Thoracic aorta (tissue), 2 donors: ENCODE measurements at regions not wholly inside any gene's neighbourhood (a gene's known extent, or its start where the extent isn't known, plus 50 kb on each side); places are given as distances from the start of the nearest gene placed in this dataset.

ENCODE experiments used
- ATAC-seq: fragments of 150-250 bp; one replicate; pipeline ENCODE4 v1.8.0; 2017; ENCODE audit warnings: low read depth; ENCODE audit not compliant: insufficient number of reproducible peaks, low FRiP score
- DNase-seq: peaks from one replicate; pipeline ENCODE4 v3.0.0-alpha.2; 2020; ENCODE audit warnings: low spot score
- H3K27ac ChIP-seq, 2 donors: fragments of 200-600 bp; sonication (generic); 1 replicate in 1 of 2; 2 replicates in 1 of 2; pipeline ENCODE4 v1.5.1; 2016; ENCODE audit warnings: mild to moderate bottlenecking in 2 of 2, moderate library complexity in 2 of 2
- H3K27me3 ChIP-seq: fragments of 200-600 bp; sonication (generic); replicated peaks from 2 replicates; pipeline ENCODE4 v1.6.0; 2016; ENCODE audit warnings: mild to moderate bottlenecking; ENCODE audit not compliant: insufficient read depth
- H3K36me3 ChIP-seq: fragments of 200-600 bp; sonication (generic); one replicate; pipeline ENCODE4 v1.5.1; 2016
- H3K4me1 ChIP-seq, 2 donors: fragments of 200-600 bp; sonication (generic); 1 replicate in 1 of 2; 2 replicates in 1 of 2; pipeline versions ENCODE4 v1.5.1 to v1.6.0; 2016; ENCODE audit warnings: low read depth in 2 of 2, mild to moderate bottlenecking in 1 of 2; ENCODE audit not compliant: control insufficient read depth in 1 of 2
- H3K4me3 ChIP-seq: fragments of 200-600 bp; sonication (generic); 2 replicates; pipeline ENCODE4 v1.5.1; 2016; ENCODE audit warnings: mild to moderate bottlenecking
- H3K9me3 ChIP-seq: fragments of 200-600 bp; sonication (generic); 2 replicates; pipeline ENCODE4 v1.5.1; 2016
- TF ChIP-seq, protein P1 (sequence below): fragments of 200-600 bp; sonication (generic); IDR thresholded peaks from one replicate; pipeline ENCODE4 v1.5.1; 2019; ENCODE audit warnings: antibody characterized with exemption

DNA sequence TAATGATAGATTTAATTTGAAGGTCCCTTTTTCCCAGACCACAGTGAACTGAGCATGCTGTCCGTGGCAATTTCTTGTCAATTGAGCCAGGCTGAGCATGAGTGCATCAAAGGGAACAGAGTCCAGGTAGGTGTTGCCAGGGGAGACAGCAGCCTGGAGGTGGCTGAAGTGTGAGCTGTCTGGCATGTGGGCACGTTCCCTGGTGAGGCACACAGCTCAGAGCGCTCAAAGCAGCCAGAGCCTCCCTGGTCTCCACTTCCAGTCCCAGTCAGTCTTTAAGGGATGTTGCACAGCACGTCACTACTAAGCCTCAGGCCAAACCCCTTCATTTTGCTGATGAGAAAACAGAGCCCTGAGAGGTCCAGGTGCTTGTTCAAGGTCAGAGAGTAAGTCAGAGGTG is 251.4 kb downstream of the MATN1 start:
- no peak for ATAC-seq
- no peak for DNase-seq
- no peaks in the 10 kb centered on the region for H3K27me3 ChIP-seq
- no peak overlapping the region for H3K4me3 ChIP-seq
- no peak overlapping the region for H3K27ac ChIP-seq
- H3K9me3 ChIP-seq, result no peaks in the 10 kb centered on the region
- TF ChIP-seq, protein P1, sequence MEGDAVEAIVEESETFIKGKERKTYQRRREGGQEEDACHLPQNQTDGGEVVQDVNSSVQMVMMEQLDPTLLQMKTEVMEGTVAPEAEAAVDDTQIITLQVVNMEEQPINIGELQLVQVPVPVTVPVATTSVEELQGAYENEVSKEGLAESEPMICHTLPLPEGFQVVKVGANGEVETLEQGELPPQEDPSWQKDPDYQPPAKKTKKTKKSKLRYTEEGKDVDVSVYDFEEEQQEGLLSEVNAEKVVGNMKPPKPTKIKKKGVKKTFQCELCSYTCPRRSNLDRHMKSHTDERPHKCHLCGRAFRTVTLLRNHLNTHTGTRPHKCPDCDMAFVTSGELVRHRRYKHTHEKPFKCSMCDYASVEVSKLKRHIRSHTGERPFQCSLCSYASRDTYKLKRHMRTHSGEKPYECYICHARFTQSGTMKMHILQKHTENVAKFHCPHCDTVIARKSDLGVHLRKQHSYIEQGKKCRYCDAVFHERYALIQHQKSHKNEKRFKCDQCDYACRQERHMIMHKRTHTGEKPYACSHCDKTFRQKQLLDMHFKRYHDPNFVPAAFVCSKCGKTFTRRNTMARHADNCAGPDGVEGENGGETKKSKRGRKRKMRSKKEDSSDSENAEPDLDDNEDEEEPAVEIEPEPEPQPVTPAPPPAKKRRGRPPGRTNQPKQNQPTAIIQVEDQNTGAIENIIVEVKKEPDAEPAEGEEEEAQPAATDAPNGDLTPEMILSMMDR, result no peak
- H3K4me1 ChIP-seq, result no peaks in the 10 kb centered on the region
- no peaks in the 10 kb centered on the region for H3K36me3 ChIP-seq

DNA sequence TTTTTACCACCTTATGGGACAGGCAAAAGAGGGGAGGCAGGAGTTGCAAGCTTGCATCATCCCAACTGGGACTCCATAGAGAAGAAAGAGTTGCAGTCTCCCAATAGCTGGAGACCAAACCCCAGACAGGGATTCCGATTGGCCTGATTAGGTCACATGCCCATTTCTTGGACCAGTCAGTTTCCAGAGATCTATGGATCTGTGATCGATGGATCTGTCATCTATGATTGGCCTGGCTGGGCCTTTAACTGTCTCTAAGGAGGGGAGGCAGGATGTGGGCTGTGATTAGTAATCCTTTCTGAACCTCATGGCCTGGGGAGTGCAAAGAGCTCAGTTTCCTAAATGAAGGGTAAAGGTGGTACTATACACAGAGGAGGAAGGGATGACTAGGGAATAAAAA is 252.1 kb downstream of the MATN1 start:
- Histone ChIP-seq H3K4me1 (no peaks in the 10 kb centered on the region), H3K4me3 (no peak overlapping the region), H3K27ac (no peak overlapping the region), H3K36me3 (no peaks in the 10 kb centered on the region), H3K27me3 (no peaks in the 10 kb centered on the region), H3K9me3 (no peaks in the 10 kb centered on the region)
- DNase-seq (no peak), ATAC-seq (no peak)
- TF ChIP-seq, protein P1, result no peak

DNA sequence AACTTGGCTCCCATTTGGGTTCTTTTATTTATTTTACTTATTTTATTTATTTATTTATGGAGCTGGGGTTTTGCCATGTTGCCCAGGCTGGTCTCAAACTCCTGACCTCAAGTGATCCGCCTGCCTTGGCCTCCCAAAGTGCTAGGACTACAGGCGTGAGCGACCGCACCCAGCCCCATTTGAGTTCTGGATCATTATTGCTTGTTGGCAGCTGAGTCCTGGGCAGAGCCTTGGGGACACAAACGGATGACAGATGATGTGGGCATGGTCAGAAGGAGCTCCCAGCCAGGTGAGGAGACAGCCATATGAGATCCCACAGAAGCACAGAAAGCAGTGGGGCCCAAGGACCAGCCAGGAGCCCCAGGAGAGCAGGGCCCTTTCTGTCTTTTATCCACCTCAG is 254.0 kb downstream of the MATN1 start:
- Histone ChIP-seq H3K36me3 (no peaks in the 10 kb centered on the region), H3K4me1 (no peaks in the 10 kb centered on the region), H3K9me3 (no peaks in the 10 kb centered on the region), H3K27me3 (no peaks in the 10 kb centered on the region), H3K4me3 (no peak overlapping the region), H3K27ac (no peak overlapping the region)
- DNase-seq (no peak), ATAC-seq (no peak)
- TF ChIP-seq, protein P1, result no peak

DNA sequence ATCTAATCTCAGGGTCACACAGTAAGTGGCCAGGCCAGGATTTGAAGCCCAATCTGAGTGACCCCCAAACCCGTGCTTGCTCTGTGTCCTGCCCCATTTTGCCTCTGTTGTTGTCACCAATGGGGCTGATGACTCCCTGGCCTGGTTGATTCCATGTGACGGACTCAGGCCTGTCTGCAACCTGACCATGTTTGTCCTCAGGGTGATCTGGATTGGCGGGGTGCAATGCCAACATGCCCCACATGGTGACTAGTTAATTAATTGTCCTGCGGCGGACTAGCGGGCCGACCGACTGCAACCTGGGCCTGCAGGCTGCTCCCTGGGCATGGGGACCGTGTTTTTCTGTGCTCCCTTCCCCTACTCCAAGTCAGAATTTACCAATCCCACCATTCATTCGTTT is 256.3 kb downstream of the MATN1 start:
- no peak for DNase-seq
- H3K36me3 ChIP-seq, result no peaks in the 10 kb centered on the region
- TF ChIP-seq, protein P1, result no peak
- H3K9me3 ChIP-seq, result no peaks in the 10 kb centered on the region
- no peaks in the 10 kb centered on the region for H3K27me3 ChIP-seq
- no peaks in the 10 kb centered on the region for H3K4me1 ChIP-seq
- H3K27ac ChIP-seq, result no peak overlapping the region
- ATAC-seq, result no peak
- H3K4me3 ChIP-seq, result no peak overlapping the region

DNA sequence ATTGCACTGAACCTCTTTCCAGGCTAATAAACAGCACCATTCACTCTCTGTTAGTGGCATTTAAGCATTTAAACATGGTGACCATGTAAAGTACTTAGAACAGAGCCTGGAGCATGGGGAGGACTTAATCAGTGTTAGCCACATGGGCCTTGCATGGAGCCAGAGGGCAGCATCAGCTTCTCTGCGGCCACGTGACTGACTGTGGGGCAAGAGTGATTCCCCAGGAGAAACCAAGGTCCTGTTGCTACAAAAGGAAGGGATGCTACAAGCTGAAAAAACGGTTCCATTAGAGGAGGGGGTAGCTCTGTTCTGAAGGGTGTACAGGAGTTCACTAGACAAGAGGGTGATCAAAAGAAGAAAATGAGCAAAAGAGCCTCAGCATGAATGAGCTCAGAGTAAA is 256.8 kb downstream of the MATN1 start:
- TF ChIP-seq, protein P1, result no peak
- no peak overlapping the region for H3K27ac ChIP-seq
- H3K36me3 ChIP-seq, result no peaks in the 10 kb centered on the region
- no peaks in the 10 kb centered on the region for H3K9me3 ChIP-seq
- H3K27me3 ChIP-seq, result no peaks in the 10 kb centered on the region
- H3K4me1 ChIP-seq, result no peaks in the 10 kb centered on the region
- ATAC-seq, result no peak
- no peak for DNase-seq
- no peak overlapping the region for H3K4me3 ChIP-seq
